Prostate gland (tissue), 2 donors: ENCODE measurements at regions not wholly inside any gene's neighbourhood (a gene's known extent, or its start where the extent isn't known, plus 50 kb on each side); places are given as distances from the start of the nearest gene placed in this dataset.

Experiments
- DNase-seq: peaks from one replicate; pipeline ENCODE4 v3.0.0-alpha.2; 2019; ENCODE audit warnings: low spot score
- H3K27ac ChIP-seq, 2 donors: fragments of 200-600 bp; sonication (generic); 2 replicates each; pipeline ENCODE4 v1.5.1; 2017 to 2019
- H3K27me3 ChIP-seq: fragments of 200-600 bp; sonication (generic); replicated peaks from 2 replicates; pipeline ENCODE4 v1.5.1; 2019; ENCODE audit not compliant: insufficient read depth
- H3K36me3 ChIP-seq, 2 donors: fragments of 200-600 bp; sonication (generic); 1 replicate in 1 of 2; 2 replicates in 1 of 2; pipeline versions ENCODE4 v1.5.1 to v1.8.1; 2017 to 2019
- H3K4me1 ChIP-seq: fragments of 200-600 bp; sonication (generic); replicated peaks from 2 replicates; pipeline ENCODE4 v1.5.1; 2019
- H3K4me3 ChIP-seq, 2 donors: fragments of 200-600 bp; sonication (generic); 2 replicates each; pipeline ENCODE4 v1.5.1; 2017 to 2019
- H3K9me3 ChIP-seq: fragments of 200-600 bp; sonication (generic); 2 replicates; pipeline ENCODE4 v1.5.1; 2017
- POLR2A ChIP-seq: fragments of 450-650 bp; IDR thresholded peaks from one replicate; pipeline ENCODE4 v1.6.1; 2016; ENCODE audit warnings: antibody characterized with exemption, mild to moderate bottlenecking
- POLR2AphosphoS5 ChIP-seq: sonication (generic); formaldehyde crosslinking; IDR thresholded peaks from one replicate; pipeline ENCODE4 v1.6.1; 2017; ENCODE audit warnings: antibody characterized with exemption
- WGBS: methylation state at CpG from one replicate; pipeline ENCODE4 v1.1.5; 2018; 5-methylcytosine and 5-hydroxymethylcytosine counted together
- intact Hi-C: fragments of 100-400 bp; cut with DNase I; formaldehyde crosslinking; loops from one replicate; pipeline ENCODE4 v1.14.2; 2022
- TF ChIP-seq, protein P1 (sequence below), 4 experiments: fragments of 200-600 bp in 2 of 4; fragments of 450-650 bp in 2 of 4; sonication (generic) in 2 of 4; IDR thresholded peaks; 1 replicate in 3 of 4; 2 replicates in 1 of 4; pipeline ENCODE4 v1.5.1; 2016 to 2019; ENCODE audit warnings: antibody characterized with exemption in 4 of 4, mild to moderate bottlenecking in 2 of 4, moderate library complexity in 2 of 4

DNA sequence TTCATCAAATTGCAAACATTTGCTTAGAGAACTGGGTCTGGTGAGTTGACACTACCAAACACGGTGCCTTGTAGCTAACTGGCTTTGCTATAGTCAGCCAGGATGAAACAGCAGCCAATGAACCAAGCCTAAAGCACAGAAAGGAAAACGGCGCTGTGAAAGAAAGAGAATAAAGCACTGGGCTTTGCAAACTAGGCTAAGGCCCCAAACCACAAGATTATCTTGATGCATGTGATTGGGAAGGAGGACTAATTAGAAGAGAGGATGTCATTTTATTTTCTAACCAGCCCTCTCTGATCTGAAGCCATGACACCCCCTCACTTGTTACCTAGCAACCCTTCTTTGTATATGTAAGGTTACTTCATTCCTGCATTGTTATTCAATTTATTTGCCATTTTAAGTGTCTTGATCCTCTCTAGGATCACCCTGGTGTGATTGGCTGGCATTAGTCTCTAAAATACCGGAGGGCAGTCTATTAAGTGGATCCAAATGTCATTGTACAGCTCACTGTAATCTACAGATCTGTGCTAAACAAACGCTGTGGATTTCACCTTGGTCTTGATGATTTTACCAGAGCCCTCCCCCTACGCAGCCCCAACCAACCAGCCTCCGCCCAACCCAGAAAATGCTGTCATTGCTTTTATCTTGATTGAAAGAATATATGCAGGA is 395.4 kb upstream of the ACVR2A start:
- intact Hi-C loops, result no loop called here
- WGBS, result 27% methylated on average over 7 of the region's 7 CpGs
- DNase-seq, result no peak
- no peak overlapping the region for H3K4me3 ChIP-seq
- H3K9me3 ChIP-seq, result no peaks in the 10 kb centered on the region
- no peaks in the 10 kb centered on the region for H3K4me1 ChIP-seq
- H3K27me3 ChIP-seq, result no peaks in the 10 kb centered on the region
- no peaks in the 10 kb centered on the region for H3K36me3 ChIP-seq
- no peak overlapping the region for H3K27ac ChIP-seq
- no peak for TF ChIP-seq POLR2AphosphoS5
- no peak for TF ChIP-seq POLR2A
- TF ChIP-seq, protein P1, sequence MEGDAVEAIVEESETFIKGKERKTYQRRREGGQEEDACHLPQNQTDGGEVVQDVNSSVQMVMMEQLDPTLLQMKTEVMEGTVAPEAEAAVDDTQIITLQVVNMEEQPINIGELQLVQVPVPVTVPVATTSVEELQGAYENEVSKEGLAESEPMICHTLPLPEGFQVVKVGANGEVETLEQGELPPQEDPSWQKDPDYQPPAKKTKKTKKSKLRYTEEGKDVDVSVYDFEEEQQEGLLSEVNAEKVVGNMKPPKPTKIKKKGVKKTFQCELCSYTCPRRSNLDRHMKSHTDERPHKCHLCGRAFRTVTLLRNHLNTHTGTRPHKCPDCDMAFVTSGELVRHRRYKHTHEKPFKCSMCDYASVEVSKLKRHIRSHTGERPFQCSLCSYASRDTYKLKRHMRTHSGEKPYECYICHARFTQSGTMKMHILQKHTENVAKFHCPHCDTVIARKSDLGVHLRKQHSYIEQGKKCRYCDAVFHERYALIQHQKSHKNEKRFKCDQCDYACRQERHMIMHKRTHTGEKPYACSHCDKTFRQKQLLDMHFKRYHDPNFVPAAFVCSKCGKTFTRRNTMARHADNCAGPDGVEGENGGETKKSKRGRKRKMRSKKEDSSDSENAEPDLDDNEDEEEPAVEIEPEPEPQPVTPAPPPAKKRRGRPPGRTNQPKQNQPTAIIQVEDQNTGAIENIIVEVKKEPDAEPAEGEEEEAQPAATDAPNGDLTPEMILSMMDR (IDR thresholded peaks at IDR 0.05), result no peak

DNA sequence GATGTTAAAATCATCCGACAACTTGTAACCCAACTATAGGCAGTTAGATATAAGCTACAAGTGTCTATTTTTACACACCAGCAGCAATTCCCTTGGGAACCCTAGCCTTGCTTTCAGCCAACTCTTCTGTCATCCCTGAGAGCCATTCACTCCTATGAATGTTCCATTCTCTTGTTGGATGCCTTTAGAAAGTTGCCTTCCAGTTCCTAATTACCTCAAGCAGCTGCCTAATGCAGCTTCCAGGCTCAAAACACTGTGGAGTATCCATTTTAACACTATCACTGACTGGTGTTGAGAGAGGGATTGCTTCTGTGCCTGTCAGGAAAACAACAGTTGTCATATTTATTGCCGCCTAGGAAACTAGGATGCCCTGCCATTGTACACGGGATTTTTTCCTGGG is 402.0 kb upstream of the ACVR2A start:
- TF ChIP-seq POLR2AphosphoS5, result no peak
- TF ChIP-seq POLR2A, result no peak
- TF ChIP-seq, protein P1 (IDR thresholded peaks at IDR 0.05), result no peak
- no peak overlapping the region for H3K4me3 ChIP-seq
- DNase-seq, result no peak
- H3K4me1 ChIP-seq, result no peaks in the 10 kb centered on the region
- intact Hi-C loops, result no loop called here
- no peaks in the 10 kb centered on the region for H3K36me3 ChIP-seq
- no peaks in the 10 kb centered on the region for H3K27me3 ChIP-seq
- H3K27ac ChIP-seq, result no peak overlapping the region
- H3K9me3 ChIP-seq, result no peaks in the 10 kb centered on the region
- WGBS, result 86% methylated on average over 3 of the region's 3 CpGs

DNA sequence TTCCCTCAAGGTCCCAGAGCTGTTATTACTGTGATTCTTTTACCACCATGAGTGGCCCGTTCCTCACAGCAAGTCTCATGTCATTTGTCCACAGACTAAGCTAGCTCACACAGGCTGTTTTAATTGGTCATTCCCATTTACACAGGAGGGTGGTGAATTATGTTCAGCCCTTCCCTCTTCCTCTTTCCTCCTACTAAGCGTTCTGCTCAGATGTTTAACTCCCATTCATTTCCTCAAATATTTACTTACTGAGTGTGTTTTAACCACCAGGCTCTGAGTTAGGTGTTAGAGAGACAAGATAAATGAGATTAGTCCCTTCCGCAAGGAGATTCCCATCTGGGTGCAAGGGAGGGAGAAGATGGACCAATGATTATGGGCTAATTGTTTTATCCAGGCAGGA is 403.6 kb upstream of the ACVR2A start:
- no peak for DNase-seq
- Histone ChIP-seq H3K4me1 (no peaks in the 10 kb centered on the region), H3K27ac (no peak overlapping the region), H3K36me3 (no peaks in the 10 kb centered on the region), H3K9me3 (no peaks in the 10 kb centered on the region), H3K27me3 (no peaks in the 10 kb centered on the region), H3K4me3 (no peak overlapping the region)
- TF ChIP-seq POLR2A, result no peak
- TF ChIP-seq, protein P1 (IDR thresholded peaks at IDR 0.05), result no peak
- TF ChIP-seq POLR2AphosphoS5, result no peak
- intact Hi-C loops, result no loop called here
- 70% methylated on average over 3 of the region's 3 CpGs for WGBS

DNA sequence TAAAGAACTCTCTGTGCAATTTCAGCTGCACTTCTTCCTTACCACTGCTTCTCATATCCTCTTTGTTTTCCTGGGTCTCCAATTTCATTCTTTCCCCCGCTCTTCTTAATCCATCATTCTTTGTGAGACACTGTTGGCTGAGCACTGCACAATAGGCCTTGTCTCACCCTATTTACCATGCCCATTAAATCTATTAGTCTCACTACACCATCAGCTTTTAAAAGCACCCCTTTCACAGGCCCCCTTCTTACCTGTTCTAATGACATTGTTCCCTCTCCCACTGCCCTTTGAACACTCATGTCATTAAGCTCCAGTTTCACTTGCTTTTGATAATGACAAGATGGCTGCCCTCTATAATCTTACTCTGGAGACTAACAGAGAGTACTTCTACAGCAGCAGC is 404.1 kb upstream of the ACVR2A start:
- 78% methylated on average over 1 of the region's 1 CpG for WGBS
- H3K4me1 ChIP-seq, result no peaks in the 10 kb centered on the region
- no peak for DNase-seq
- H3K36me3 ChIP-seq, result no peaks in the 10 kb centered on the region
- no peaks in the 10 kb centered on the region for H3K27me3 ChIP-seq
- TF ChIP-seq POLR2A (no peak), POLR2AphosphoS5 (no peak)
- TF ChIP-seq, protein P1 (IDR thresholded peaks at IDR 0.05), result no peak
- intact Hi-C loops, result no loop called here
- H3K4me3 ChIP-seq, result no peak overlapping the region
- no peak overlapping the region for H3K27ac ChIP-seq
- H3K9me3 ChIP-seq, result no peaks in the 10 kb centered on the region

DNA sequence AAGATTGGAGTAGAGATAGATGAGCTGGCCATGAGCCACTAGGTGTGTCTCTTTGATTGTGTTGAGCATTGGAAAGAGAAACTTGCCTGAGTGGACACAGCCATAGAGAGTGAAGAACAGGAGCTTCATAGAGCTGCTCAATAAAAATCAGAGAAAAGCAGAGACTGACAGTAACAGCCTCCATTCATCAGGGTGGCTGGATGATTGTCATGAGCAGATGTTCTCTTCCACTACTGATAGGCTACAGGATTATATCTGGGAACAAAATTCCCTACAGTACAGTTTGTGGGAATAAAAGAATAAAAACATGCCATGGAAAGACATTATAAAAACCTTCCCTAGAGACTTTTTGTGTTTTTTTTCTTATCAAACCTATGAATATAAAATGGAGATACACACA is 404.8 kb upstream of the ACVR2A start:
- H3K36me3 ChIP-seq, result no peaks in the 10 kb centered on the region
- intact Hi-C loops, result no loop called here
- no peak overlapping the region for H3K27ac ChIP-seq
- no peak overlapping the region for H3K4me3 ChIP-seq
- no peak for TF ChIP-seq POLR2AphosphoS5
- TF ChIP-seq, protein P1 (IDR thresholded peaks at IDR 0.05), result no peak
- no peak for TF ChIP-seq POLR2A
- no peaks in the 10 kb centered on the region for H3K4me1 ChIP-seq
- H3K27me3 ChIP-seq, result no peaks in the 10 kb centered on the region
- no peak for DNase-seq
- no peaks in the 10 kb centered on the region for H3K9me3 ChIP-seq
